ENCODE measurements at regions not wholly inside any gene's neighbourhood (a gene's known extent, or its start where the extent isn't known, plus 50 kb on each side); places are given as distances from the start of the nearest gene placed in this dataset.
"Not testable (repeated sequence)": the region's sequence is repeated elsewhere in the genome, so short reads cannot be mapped to it uniquely, and the experiment has no call there.

DNA sequence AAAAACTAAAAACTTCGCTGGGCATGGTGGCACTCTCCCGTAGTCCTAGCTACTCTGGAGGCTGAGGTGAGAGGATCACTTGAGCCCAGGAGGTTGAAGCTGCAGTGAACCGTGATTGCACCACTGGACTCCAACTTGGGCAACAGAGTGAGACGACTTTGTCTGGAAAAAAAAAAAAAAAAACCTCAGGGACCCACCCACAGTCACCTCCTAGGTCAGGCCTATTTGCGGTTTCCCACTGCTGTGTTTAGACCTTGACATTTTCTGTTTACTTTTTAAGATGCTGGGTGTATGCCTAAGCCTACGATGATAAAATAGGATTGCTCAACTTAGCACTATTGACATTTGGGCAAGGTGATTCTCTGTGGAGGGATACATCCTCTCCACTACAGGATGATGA, 197.4 kb upstream of the TBL1X start:
- no peak for DNase-seq (ENCODE audit: low read depth, low spot score)

DNA sequence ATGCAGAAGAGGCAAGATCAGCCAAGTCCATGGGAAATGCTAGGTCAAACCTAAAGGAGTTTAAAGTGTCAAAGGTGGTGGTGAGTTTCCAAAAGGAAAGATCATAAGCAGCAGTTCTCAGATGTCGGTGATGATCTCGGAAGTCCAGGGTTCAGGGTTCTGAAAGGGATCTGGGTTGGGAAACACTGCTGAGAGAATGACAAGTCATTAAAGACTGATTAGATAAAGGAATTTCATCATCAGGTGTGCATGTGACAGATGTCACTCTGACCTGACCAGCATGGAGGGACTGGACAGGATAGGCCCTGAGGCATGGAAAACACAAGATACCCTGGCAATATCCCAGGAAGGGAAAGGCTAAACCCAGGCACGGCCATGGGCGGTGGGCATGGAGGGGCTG, 195.7 kb upstream of the TBL1X start:
- DNase-seq (ENCODE audit: low read depth, low spot score): no peak

DNA sequence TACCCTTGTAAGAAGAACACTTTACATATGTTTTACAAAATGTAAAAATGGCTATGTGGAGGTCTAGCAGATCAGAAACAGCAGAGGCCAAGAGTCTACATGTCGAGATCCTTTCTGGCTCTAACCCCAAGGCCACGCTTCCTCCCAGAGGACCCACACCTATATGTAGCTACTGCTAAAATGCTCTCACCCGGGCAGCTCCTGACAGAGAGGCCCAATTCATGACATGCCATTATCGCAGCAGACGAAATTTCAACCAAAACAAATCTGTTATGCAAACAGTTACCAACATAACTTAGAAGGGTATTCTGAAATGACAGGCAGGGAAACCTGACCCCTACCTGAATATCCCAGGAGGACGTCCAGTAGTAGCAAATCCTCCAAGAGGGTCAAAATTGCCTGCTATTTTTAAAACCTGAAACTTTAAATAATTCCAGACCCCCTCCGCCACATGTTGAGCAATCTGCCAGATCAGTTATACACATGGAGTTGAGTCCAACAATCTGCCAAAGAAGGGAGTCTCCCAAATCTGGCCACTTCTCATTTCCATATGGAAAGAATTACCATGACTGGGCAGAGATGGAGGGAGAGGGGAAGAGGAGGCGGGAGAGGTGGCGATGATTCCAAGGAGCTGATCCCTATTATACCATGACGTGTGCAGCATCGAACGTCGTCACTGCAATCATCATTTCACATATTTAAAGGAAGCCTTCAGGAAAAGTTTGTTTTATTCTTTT, 192.9 kb upstream of the TBL1X start:
- no peak for DNase-seq (ENCODE audit: low read depth, low spot score)

DNA sequence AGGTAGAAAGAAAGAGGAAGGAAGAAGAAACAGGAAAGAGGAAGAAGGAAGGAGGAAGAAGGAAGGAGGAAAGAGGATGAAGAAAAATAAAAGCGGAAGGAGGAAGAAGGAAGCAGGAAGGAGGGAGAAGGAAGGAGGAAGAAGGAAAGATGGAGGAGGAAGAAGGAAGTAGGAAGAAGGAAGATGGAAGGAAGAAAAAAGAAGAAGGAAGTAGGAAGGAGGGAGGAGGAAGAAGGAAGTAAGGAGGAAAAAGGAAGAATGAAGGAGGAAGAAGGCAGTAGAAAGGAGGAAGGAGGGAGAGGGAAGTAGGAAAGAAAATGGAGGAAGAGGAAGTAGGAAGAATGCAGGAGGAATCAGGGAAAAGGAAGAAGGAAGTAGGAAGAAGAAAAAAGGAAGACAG, 191.1 kb upstream of the TBL1X start:
- no peak for DNase-seq (ENCODE audit: low read depth, low spot score)

DNA sequence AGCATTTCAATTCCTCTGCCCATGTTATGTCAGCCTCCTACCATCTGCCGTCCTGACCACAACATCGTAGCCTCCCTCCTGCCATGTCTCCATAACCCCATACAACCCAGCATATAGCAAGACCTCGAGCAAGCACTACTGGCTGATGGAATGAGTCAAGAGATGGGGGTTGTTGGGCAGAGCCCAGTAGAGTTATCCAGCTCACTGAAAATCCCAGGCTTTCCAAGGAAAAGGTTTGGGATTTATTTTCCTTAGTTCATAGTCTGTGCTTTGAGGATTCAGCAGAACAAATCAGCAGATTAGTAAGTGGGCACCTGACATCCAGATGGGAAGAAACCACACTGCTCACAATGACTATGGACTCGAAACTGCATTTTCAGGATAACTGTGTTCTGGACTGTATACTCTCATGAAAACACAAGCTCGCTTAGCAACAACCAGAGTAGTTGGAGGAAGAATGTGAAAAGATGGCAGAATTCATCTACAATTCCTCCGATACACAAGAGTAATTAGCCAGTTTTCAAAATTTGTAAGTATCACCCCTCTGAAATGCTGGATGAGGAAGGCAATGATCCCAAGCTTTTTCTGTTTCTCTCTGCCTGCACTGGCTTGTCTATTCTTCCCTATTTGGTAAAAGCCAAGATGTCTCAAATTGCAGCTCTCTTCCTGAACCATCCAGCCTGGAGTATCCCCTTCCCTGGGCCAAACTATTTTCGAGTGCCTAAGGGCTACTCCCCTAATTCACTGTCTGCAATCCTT, 186.2 kb upstream of the TBL1X start:
- DNase-seq (ENCODE audit: low read depth, low spot score): no peak

DNA sequence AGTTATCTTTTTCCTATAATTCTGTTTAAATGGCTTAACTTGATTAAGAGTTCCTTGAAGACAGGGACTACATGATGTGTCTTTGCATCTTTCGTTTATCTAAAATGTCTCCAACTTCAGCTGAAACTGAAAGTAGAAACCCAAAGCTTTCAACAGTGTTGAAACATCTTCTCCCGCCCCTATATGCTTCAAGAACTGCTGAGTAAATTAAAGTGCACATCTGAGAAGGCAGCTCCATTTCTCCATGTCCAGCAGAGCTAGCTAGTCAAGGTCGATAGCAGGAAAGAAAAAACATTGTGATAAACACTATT, 185.7 kb upstream of the TBL1X start:
- DNase-seq (ENCODE audit: low read depth, low spot score): no peak

DNA sequence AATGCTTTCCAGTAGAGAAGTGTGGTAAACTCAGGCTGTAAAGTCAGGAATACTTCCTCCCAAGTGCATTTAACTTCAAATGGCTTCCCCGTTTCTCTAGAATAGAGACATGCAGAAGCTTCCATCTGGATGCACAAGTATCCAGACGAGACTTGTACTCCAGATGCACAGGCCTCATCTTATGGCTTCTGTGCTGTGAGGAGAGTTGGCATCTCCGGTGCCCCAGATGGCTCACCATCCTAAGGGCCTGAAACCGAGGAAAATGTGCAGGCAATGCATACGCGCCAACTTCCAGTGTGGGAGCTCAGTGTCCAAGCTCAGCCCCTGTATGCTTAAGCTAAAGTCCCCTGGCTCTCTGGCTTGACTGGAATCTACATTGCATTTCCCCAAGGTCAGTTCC, 184.0 kb upstream of the TBL1X start:
- DNase-seq (ENCODE audit: low read depth, low spot score): no peak

DNA sequence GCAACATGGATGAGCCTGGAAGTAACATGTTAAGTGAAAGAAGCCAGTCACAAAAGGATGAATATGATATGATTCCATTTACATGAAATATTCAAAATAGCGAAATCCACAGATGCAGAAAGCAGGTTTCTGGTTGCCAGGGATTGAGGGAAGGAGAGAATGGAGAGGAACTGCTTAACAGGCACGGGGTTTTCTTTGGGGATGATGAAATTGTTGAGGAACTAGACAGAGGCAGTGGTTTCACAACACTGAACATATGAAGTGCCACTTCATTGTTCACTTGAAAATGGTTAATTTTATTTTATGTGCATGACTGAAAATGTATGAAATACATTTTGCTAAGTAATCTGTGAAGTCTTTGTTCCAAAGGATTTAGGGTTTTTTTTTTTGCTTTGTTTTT, 182.5 kb upstream of the TBL1X start:
- no peak for DNase-seq (ENCODE audit: low read depth, low spot score)

DNA sequence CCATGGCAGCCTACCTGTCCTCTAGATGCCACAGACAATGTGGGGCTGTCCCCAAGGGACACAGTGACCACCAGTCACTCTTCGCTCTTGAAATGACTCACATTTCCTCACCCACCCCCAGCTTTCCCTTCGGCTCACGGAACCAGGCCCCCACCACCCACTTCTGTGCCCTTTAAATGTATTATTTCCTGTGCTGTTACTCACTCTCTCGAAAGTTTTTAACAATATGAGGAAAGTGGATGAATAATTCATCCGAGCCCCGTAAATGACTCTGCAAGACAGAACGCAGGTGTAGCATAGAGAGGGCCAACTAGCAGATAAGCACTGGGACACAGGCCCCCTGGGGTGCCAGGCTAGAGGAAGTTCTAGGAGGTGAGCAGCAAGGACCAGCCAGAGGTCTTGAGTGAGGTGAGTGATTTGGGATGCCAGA, 179.5 kb upstream of the TBL1X start:
- peak; percentile 42 for DNase-seq (ENCODE audit: low read depth, low spot score)

DNA sequence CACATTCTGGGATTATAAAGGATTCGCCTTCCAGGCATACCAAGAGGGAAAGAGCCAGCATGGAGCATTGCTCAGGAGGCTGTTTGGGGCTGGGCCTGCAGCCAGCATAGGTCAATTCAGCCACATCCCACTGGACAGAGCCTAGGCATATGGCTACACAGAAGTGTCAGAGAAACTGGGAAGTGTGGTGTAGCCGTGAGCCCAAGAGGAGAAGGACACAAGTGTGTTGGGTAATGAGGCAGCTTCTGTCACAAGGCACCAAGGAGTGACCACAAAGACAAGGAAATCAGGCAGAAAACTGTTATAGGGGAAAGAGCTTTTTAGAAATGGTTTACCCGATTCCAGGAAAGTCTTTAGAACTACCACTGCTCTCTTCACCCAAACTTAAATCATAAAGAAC, 178.6 kb upstream of the TBL1X start:
- no peak for DNase-seq (ENCODE audit: low read depth, low spot score)

DNA sequence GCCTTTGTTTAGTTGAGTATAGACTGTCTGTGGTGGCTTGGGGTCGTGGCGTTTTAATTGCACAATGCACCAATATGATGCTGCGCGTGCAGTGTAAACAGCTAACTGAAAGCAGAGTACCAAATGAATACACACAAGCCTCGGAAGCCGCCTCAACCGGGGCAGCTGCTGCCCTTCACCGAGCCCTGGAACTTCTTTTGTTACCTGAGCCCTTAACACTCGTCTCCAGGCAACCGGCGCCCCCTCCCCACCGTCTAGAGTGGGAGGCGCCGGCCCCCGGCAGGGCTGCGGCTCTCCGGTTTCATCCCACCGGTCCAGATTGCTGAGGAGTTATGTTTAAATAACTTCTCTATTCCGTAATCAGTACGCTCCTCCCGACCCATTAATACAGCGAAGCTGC, 173.2 kb upstream of the TBL1X start:
- DNase-seq (ENCODE audit: low read depth, low spot score): no peak

DNA sequence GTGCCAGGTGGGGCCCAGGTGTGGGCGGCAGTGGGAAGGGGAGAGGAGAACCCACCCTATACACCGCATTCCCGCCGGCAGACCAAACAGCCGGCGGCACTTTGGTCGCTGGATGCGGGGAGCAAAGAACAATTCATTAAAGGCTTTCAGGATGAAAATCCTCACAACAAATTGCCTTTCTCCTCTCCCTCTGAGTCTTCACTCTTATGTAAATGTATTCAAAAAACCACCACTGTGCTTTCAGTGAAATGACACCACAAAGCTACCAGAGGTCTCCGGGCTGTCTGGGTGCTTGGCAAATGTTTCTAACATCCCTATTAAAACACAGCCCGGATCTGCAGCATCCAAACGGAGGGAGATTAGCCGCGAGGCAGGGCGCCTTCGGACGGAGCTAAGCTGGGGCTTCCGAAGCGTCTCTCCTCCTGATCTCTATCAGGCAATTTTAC, 171.8 kb upstream of the TBL1X start:
- no peak for DNase-seq (ENCODE audit: low read depth, low spot score)

DNA sequence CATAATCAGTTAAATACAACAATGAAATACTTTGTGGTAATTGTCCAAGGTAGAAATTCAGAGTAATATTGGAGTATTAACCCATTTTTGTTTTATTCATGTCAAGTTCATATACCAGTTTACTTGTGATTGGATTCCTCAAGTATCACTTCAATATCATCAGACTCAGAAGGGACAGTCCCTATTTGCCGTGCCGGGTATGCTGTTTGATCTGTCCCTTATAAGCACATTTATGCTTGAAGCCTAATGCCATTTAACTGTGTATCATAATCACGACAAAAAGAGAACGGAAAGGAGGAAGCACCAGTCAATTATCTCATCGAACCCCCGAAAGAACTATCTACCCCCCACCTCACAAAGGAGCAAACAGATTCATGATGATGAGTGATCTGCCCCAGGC, 171.0 kb upstream of the TBL1X start:
- DNase-seq (ENCODE audit: low read depth, low spot score): no peak

DNA sequence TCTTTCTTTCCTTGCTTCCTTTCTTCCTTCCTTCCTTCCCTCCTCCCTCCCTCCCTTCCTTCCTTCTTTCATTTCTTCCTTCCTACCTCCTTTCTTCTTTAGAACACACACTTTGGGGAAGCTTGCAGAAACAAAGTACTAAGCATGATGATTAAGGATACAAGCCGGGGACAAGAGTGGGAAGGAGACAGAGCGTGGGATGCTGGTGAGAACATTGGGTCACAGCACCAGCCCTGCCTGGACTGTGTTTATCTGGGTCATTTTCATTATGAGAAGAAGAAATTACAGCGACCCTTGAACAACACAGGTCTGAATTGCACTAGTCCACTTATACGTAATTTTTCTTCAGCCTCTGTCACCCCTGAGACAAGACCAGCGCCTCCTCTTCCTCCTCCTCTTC, 169.3 kb upstream of the TBL1X start:
- DNase-seq (ENCODE audit: low read depth, low spot score): no peak

DNA sequence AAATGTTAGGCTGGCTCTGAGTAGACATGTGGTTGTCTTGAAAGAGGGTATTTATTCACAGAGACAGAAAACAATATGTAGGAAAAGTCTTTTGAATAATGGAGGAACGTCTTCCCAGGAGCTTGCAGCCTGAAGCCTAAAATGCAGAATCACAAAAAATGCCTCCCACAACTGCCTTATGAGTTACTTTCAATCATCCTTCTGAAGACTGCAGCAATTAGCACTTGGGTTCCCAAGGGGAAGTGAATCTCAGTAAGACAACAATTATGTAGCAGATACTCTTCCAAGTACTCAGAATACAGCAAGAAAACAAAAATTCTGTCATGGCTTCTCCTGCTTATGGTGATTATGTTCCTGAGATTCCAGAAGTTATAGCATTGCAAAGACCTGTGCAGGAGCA, 166.6 kb upstream of the TBL1X start:
- no peak for DNase-seq (ENCODE audit: low read depth, low spot score)

DNA sequence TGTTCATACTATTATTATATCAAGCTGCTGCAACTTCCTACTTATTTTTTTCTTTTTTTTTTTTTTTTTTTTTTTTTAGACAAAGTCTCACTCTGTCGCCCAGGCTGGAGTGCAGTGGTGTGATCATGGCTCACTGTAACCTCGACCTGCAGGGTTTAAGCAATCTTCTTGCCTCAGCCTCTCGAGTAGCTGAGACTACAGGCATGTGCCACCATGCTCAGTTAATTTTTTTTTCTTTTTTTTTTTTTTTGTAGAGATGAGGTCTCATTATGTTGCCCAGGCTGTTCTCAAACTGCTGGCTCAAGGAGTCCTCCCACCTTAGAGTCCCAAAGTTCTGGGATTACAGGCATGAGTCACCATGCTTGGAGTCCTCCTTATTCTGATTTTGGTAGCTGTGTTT, 165.2 kb upstream of the TBL1X start:
- not testable (repeated sequence) for DNase-seq (ENCODE audit: low read depth, low spot score)

DNA sequence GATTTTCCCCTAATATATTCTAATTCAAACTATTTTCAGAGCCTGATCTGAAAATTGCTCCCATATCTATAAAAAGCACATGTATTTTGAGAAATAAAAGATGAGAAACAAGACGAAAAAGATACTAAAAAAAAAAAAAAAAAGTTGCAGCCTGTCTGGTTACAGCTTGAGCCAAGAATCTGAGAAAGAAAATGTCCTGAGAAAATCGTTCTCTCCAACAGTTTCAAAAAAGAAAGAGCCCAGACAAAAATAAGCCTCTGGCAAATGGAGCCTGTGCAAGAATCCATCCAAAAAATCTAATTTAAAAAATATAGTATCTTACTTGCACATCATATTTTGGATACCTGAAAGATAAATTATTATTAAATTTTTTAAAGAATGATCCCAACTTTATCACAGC, 163.0 kb upstream of the TBL1X start:
- no peak for DNase-seq (ENCODE audit: low read depth, low spot score)

DNA sequence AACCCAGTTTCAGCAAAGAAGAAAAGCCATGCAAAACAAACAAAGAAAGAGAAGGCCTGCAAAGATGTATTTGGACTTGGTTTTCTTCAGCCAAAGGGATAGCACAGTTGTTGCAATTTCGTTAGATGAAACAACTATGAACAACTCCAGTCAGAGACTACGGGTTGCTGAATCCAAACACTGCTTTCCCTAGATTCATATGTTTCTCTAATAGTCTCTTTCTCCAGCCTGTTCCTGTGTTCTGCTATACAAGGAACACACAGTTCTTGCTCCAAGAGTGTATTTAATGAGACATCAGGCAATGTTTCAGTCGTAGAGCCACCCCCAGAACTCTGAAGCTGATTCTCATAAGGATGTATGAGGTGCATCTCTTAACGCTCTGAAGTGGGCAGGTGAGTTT, 162.5 kb upstream of the TBL1X start:
- DNase-seq (ENCODE audit: low read depth, low spot score): no peak

DNA sequence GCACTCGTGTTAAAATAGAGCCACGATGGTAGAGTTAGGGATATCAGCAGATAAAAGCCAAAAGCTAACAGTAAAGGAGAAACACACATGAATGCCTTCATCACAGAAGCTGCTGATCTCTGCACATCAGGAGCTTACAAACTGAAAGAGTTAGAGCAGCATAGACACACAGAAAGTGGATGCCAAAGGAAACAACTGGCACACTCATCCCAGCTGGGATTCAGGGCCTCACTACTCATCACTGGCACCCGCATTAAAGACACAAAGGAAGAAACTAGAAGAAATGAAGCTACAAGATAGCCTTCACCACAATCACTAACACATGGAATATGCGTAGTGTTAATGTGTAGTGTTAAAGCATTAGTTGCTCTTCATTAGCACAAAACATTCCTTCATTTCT, 156.4 kb upstream of the TBL1X start:
- no peak for DNase-seq (ENCODE audit: low read depth, low spot score)

DNA sequence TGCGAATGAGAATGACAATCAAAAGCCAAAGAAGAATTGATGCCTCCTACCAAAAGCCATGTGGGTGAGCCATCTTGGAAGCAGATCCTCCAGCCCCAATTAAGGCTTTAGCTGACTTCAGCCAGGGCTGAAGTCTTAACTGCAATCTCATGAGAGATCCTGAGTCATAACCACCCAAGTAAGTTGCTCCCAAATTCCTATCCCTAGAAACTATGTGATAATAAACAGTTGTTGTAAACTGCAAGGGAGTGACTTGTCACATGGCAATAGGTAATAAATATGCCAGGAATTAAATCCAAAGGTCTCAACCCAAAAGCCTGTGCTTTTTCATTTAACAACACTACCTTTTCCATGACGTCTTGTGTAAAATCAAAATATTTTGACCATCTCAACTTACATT, 154.2 kb upstream of the TBL1X start:
- DNase-seq (ENCODE audit: low read depth, low spot score): no peak

DNA sequence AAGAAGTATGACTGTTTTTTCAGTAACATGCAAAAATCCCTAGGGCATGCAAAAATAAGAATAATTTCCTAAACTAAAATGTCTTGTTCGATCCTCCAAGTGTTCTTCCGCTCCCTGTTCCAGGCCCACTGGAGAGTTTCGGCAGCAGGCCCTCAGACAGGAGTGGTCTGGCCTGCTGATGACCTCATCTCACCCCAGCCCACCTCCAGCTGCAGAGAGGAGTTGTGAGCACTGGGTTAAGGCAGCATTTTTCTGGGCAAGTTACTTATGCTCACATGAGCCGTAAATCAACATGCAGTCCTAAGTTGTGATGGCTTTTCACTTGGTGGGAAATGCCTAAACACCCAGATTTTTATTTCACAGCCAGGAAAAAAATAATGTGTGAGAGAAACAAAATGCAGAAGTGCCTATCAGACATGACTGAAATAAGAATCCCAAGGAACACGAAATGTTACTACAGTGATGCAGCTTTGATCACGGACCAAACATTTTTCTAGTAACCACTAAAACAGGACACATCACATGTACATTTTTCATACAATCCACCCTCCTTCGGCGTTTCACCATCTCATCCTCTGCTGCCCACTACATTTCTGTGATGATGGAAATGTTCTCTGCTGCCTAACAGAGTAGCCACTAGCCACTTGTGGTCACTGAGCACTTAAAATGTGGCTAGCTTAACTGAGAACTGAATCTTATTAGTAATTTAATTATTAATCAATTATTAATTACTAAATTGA, 153.3 kb upstream of the TBL1X start:
- no peak for DNase-seq (ENCODE audit: low read depth, low spot score)

DNA sequence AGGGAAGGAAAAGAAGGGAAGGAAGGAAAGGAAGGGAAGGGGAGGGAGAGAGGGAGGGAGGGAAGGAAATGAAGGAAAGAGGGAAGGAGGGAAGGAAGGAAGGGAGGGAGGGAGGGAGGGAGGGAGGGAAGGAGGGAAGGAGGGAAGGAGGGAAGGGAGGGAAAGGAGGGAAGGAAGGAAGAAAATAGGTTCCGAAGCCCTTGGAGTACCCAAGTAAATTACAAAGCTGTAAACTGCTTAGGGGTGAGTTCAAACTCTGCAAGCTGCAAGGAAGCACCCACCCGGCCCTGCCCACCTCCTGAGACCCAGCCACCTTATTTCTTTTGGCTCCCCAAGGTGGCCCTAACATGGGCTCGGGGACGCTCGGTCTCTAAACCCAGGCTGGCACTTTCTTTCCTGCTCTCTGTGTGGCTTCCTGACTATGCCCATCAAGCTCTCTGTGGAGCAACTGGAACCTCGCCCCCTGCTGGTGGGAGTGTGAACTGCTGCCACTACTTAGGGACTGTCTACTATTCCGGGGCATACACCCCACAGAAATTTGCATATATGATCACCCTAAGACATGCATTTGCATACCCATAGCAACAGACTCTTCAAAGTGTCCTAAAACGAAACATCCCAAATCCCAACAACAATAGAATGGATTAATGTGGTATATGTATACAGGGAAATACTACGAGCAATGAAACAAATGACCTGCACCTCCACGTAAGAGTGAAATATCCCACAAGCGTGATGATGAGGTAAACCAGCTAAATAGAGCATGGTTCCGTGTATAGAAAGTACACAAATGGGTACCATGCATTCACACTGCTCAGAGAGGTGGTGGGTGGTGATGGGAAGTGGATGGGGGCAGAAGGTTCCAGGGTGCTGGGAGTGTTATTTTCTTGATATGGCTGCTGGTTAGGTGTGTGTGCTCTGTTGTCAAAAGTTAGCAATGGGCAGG, 151.7 kb upstream of the TBL1X start:
- peak; percentile 32 for DNase-seq (ENCODE audit: low read depth, low spot score)

Data from activated naive CD8-positive, alpha-beta T cell treated with anti-CD3 and anti-CD28 coated beads, Interleukin-2, amount 50 U/mL, for 16 hours (primary cell).